ENCODE measurements at regions not wholly inside any gene's neighbourhood (a gene's known extent, or its start where the extent isn't known, plus 50 kb on each side); places are given as distances from the start of the nearest gene placed in this dataset.

DNA sequence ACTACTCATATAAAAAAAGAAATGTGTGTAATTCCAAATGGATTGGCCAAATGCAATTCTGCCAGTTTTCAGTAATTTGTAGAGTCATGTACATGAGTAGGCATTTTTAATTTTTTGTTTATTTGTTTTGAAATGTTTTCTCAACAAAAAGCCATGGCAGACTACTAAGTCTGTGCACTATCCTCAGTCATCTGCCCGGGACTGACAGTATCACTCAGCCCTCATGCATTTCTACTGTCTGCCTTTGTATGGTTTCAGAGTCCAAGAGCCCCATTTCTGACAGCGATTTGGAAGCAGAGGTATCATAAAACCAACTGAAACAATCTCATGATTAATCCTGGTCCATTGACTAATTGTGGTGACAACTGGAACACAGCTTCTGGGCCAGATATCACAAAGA, 109.9 kb upstream of the NYAP2 start:
- Histone ChIP-seq H3K4me3 (replicated peaks; ENCODE audit: insufficient read depth, low read length) (no peak overlapping the region), H3K27ac (replicated peaks) (no peak overlapping the region), H3K27me3 (ENCODE audit: insufficient read depth, poor library complexity, severe bottlenecking) (no peaks in the 10 kb centered on the region)
- no peak for DNase-seq (ENCODE audit: low read depth in 1 of 2, low spot score in 1 of 2)
- no peak for TF ChIP-seq GABPA (IDR thresholded peaks at IDR 0.05; ENCODE audit: low read depth)

DNA sequence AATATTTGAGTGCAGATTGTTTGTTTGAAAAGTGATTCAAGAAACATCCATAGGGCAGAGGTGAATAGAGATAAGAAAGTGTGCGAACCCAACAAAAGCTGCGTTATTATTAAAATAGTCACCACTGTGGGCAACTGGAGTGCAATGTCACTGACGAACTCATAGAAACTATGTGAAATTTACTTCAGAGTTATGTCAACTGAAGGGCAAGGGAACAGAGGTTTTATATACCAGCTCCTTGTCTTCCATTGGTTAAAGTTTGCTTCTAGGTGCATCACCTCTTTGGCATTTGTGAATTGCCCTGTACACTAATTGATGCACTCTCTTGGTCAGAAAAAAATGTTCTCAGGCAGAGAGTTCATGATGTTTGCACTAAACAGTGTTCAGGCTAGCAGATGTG, 110.5 kb upstream of the NYAP2 start:
- DNase-seq (ENCODE audit: low read depth in 1 of 2, low spot score in 1 of 2), result no peak
- Histone ChIP-seq H3K4me3 (replicated peaks; ENCODE audit: insufficient read depth, low read length) (no peak overlapping the region), H3K27me3 (ENCODE audit: insufficient read depth, poor library complexity, severe bottlenecking) (no peaks in the 10 kb centered on the region), H3K27ac (replicated peaks) (no peak overlapping the region)
- TF ChIP-seq SPI1 (IDR thresholded peaks at IDR 0.05; ENCODE audit: borderline replicate concordance, low read depth) (no peak), POLR2AphosphoS5 (IDR thresholded peaks at IDR 0.05; ENCODE audit: low read depth) (no peak)
- TF ChIP-seq, protein P1, sequence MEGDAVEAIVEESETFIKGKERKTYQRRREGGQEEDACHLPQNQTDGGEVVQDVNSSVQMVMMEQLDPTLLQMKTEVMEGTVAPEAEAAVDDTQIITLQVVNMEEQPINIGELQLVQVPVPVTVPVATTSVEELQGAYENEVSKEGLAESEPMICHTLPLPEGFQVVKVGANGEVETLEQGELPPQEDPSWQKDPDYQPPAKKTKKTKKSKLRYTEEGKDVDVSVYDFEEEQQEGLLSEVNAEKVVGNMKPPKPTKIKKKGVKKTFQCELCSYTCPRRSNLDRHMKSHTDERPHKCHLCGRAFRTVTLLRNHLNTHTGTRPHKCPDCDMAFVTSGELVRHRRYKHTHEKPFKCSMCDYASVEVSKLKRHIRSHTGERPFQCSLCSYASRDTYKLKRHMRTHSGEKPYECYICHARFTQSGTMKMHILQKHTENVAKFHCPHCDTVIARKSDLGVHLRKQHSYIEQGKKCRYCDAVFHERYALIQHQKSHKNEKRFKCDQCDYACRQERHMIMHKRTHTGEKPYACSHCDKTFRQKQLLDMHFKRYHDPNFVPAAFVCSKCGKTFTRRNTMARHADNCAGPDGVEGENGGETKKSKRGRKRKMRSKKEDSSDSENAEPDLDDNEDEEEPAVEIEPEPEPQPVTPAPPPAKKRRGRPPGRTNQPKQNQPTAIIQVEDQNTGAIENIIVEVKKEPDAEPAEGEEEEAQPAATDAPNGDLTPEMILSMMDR (IDR thresholded peaks at IDR 0.05; ENCODE audit: insufficient read depth, low read length), result no peak

DNA sequence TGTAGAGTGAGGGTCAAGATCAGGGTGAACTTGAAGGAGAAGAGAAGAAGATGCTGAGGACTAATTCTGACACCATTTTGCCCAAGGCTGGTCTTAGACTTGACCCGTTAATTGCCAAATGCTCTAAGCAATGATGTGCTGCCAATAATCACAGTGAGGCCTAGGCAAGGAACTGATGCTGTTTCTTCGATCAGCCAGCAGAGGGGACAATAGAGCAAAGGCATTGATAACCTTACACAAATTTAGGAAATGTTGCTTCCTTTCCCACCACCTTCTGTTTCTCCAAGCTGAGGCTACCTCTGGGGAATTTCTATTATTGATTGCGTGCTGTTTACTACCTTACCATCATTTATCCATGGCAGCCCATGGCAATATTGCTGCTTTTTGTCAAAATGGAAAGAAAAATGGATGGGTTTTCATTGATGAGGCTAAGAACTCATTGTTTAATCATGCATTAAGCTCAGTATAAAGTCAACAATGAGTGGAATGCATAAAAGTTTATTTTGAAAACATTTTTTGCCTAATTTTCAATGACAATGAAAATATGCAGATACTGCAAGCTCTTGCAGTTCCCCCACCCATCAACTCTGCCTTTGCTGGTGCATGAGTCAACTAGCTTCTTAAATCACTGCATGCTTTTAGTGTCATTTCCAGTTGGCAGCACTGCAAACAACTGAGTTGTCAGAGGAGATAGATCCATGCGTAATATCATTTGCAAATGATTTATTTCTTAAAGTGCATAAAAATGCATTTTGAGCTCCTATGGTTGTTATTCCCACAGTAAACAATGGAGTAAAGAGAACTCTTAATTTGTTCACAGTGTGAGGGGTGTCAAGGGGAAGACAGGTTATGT, 116.4 kb upstream of the NYAP2 start:
- Histone ChIP-seq H3K27me3 (ENCODE audit: insufficient read depth, poor library complexity, severe bottlenecking) (no peaks in the 10 kb centered on the region), H3K4me3 (replicated peaks; ENCODE audit: insufficient read depth, low read length) (no peak overlapping the region), H3K27ac (replicated peaks) (no peak overlapping the region)
- TF ChIP-seq GABPA (IDR thresholded peaks at IDR 0.05; ENCODE audit: low read depth) (no peak), POLR2AphosphoS5 (IDR thresholded peaks at IDR 0.05; ENCODE audit: low read depth) (no peak), SPI1 (IDR thresholded peaks at IDR 0.05; ENCODE audit: borderline replicate concordance, low read depth) (no peak)
- TF ChIP-seq, protein P2, sequence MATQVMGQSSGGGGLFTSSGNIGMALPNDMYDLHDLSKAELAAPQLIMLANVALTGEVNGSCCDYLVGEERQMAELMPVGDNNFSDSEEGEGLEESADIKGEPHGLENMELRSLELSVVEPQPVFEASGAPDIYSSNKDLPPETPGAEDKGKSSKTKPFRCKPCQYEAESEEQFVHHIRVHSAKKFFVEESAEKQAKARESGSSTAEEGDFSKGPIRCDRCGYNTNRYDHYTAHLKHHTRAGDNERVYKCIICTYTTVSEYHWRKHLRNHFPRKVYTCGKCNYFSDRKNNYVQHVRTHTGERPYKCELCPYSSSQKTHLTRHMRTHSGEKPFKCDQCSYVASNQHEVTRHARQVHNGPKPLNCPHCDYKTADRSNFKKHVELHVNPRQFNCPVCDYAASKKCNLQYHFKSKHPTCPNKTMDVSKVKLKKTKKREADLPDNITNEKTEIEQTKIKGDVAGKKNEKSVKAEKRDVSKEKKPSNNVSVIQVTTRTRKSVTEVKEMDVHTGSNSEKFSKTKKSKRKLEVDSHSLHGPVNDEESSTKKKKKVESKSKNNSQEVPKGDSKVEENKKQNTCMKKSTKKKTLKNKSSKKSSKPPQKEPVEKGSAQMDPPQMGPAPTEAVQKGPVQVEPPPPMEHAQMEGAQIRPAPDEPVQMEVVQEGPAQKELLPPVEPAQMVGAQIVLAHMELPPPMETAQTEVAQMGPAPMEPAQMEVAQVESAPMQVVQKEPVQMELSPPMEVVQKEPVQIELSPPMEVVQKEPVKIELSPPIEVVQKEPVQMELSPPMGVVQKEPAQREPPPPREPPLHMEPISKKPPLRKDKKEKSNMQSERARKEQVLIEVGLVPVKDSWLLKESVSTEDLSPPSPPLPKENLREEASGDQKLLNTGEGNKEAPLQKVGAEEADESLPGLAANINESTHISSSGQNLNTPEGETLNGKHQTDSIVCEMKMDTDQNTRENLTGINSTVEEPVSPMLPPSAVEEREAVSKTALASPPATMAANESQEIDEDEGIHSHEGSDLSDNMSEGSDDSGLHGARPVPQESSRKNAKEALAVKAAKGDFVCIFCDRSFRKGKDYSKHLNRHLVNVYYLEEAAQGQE (IDR thresholded peaks at IDR 0.05; ENCODE audit: insufficient replicate concordance, low read depth), result no peak
- TF ChIP-seq, protein P1 (IDR thresholded peaks at IDR 0.05; ENCODE audit: insufficient read depth, low read length), result peak; percentile 71
- DNase-seq (ENCODE audit: low read depth in 1 of 2, low spot score in 1 of 2), result peak in 1 of 2 experiments; percentile 14

DNA sequence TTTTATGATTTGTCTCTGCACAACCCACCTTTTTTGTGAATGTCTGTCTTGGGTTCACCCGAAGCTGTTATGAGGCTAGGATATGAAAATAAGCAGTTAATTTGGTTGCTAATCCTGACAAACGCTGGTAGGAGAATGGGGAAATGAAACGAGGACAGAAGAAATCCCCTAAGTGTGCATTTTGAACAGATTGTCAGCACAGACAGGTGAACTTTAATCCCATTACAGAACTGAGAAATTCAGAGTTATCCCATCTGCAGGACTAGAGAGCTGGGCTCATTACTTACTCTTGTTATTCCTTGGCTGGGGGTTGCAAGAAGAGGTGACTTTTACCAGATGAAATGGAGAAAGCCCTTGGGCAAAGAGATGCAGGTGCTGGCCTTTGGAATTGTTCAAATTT, 123.3 kb upstream of the NYAP2 start:
- Histone ChIP-seq H3K27me3 (ENCODE audit: insufficient read depth, poor library complexity, severe bottlenecking) (no peaks in the 10 kb centered on the region), H3K27ac (replicated peaks) (no peak overlapping the region), H3K4me3 (replicated peaks; ENCODE audit: insufficient read depth, low read length) (no peak overlapping the region)
- no peak for DNase-seq (ENCODE audit: low read depth in 1 of 2, low spot score in 1 of 2)
- no peak for TF ChIP-seq GABPA (IDR thresholded peaks at IDR 0.05; ENCODE audit: low read depth)
- no peak for TF ChIP-seq POLR2AphosphoS5 (IDR thresholded peaks at IDR 0.05; ENCODE audit: low read depth)
- TF ChIP-seq, protein P1 (IDR thresholded peaks at IDR 0.05; ENCODE audit: insufficient read depth, low read length), result no peak
- TF ChIP-seq SPI1 (IDR thresholded peaks at IDR 0.05; ENCODE audit: borderline replicate concordance, low read depth), result no peak
- TF ChIP-seq, protein P2 (IDR thresholded peaks at IDR 0.05; ENCODE audit: insufficient replicate concordance, low read depth), result no peak
